Esophagus (tissue), 2 donors: ENCODE measurements at regions not wholly inside any gene's neighbourhood (a gene's known extent, or its start where the extent isn't known, plus 50 kb on each side); places are given as distances from the start of the nearest gene placed in this dataset.
"Not testable (repeated sequence)": the region's sequence is repeated elsewhere in the genome, so short reads cannot be mapped to it uniquely, and the experiment has no call there.

Experiments
- H3K27ac ChIP-seq, 2 donors: one replicate each; pipeline ENCODE4 v1.5.1; 2013; ENCODE audit warnings: low read depth in 2 of 2, mild to moderate bottlenecking in 2 of 2, inconsistent platforms in 1 of 2, low read length in 1 of 2, moderate library complexity in 1 of 2
- H3K27me3 ChIP-seq, 2 donors: one replicate each; pipeline ENCODE4 v1.6.1; 2013; ENCODE audit warnings: low read length in 2 of 2, control low read depth in 1 of 2, mild to moderate bottlenecking in 1 of 2; ENCODE audit not compliant: insufficient read depth in 2 of 2, control insufficient read depth in 1 of 2
- H3K36me3 ChIP-seq, 2 donors: one replicate each; pipeline ENCODE4 v1.6.1; 2013; ENCODE audit warnings: low read length in 1 of 2; ENCODE audit not compliant: control insufficient read depth in 2 of 2, insufficient read depth in 2 of 2
- H3K4me1 ChIP-seq, 2 donors: one replicate each; pipeline ENCODE4 v1.6.1; 2013; ENCODE audit warnings: low read length in 1 of 2; ENCODE audit not compliant: control insufficient read depth in 2 of 2, insufficient read depth in 2 of 2
- H3K4me3 ChIP-seq, 2 donors: one replicate each; pipeline ENCODE4 v1.5.1; 2013; ENCODE audit warnings: low read length in 2 of 2, mild to moderate bottlenecking in 2 of 2, low read depth in 1 of 2, moderate library complexity in 1 of 2
- H3K9me3 ChIP-seq, 2 donors: one replicate each; pipeline ENCODE4 v1.6.1; 2013; ENCODE audit warnings: mild to moderate bottlenecking in 2 of 2, low read depth in 1 of 2, low read length in 1 of 2, moderate library complexity in 1 of 2; ENCODE audit not compliant: control insufficient read depth in 2 of 2, insufficient read depth in 1 of 2
- WGBS, 2 donors: extraction: QIAGEN DNeasy Blood & Tissue Kit; methylation state at CpG; one replicate each; pipeline ENCODE4 v1.1.7; 2013; 5-methylcytosine and 5-hydroxymethylcytosine counted together
- donor health status: healthy with polysubstance abuse.
- donor health status: Bipolar disorder and iron deficiency.

DNA sequence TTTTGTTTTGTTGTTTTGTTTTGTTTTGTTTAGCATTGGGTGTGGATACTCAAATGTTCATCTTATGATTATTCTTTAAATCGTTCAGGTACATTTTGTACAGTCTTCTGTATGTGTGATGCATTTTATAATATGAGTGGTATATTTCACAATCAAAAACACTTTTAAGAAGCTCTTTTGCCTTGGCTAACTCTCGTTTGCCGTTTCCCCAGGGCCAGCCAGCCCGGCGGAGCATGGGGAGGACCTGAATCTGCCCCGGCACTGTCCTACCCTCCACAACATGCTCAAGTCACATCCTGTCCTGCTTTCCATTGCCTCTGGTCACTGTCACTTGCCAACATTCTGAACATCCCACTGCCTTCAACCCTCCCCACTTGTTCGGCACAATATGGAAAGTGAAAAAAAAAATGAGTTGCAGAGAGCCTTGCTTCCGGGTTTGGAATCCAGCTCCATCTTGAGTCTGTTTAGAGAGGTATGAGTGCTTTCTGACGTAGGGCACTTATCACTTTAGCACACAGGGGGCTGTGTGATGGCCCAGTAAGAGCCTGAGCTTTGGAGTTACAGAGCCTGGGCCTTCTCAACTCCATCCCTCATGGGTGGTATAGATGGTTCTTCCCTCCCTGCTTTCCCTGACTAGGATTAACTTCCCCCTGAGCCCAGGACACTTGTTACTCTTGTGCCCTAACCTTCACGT is 109.6 kb upstream of the PLGLB2 start:
- not testable (repeated sequence) for H3K27me3 ChIP-seq, H3K27ac ChIP-seq, H3K36me3 ChIP-seq, H3K4me3 ChIP-seq, H3K9me3 ChIP-seq, H3K4me1 ChIP-seq
- 75 to 80% methylated on average over 9 to 10 of the region's 10 CpGs for WGBS, 2 donors

GRCh38 chr2:87638872-87639271 is 109.0 kb upstream of the PLGLB2 start:
- not testable (repeated sequence) for H3K36me3 ChIP-seq, H3K4me1 ChIP-seq, H3K27me3 ChIP-seq, H3K4me3 ChIP-seq, H3K9me3 ChIP-seq, H3K27ac ChIP-seq
- WGBS, 2 donors = 95 to 100% methylated on average over 2 to 3 of the region's 7 CpGs

GRCh38 chr2:87639801-87640440 is 108.0 kb upstream of the PLGLB2 start:
- WGBS, 2 donors = 62 to 64% methylated on average over 10 to 12 of the region's 15 CpGs
- not testable (repeated sequence) for H3K36me3 ChIP-seq

GRCh38 chr2:87640961-87641563 is 106.8 kb upstream of the PLGLB2 start:
- H3K9me3 ChIP-seq, H3K27ac ChIP-seq, H3K36me3 ChIP-seq, H3K4me1 ChIP-seq, H3K4me3 ChIP-seq, H3K27me3 ChIP-seq: not testable (repeated sequence)
- 87 to 93% methylated on average over 3 of the region's 4 CpGs for WGBS, 2 donors

More at GRCh38 chr2:87639801-87640440, 108.0 kb upstream of the PLGLB2 start:
- H3K4me1 ChIP-seq, H3K9me3 ChIP-seq, H3K27me3 ChIP-seq, H3K4me3 ChIP-seq, H3K27ac ChIP-seq: not testable (repeated sequence)

DNA sequence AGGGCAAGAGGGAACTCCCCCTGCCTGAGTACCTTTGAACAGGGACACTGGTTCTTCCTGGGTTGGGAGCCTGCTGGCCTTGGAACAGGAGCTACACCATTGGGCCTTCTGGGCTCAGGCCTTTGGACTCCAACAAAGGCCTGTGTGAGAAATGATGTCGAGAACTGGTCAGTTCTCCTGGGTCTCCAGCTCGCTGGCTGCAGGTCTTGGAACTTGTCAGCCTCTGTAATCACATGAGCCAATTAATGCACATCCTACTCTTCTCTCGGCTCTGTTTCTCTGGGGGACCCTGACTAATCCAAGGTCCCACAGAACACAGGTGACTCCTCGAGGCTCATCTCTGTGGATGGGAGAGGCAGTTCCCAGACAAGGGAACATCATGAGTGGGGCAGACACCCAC is 104.7 kb upstream of the PLGLB2 start:
- 99 to 100% methylated on average over 2 to 4 of the region's 4 CpGs for WGBS, 2 donors
- not testable (repeated sequence) for H3K9me3 ChIP-seq, H3K4me3 ChIP-seq, H3K27ac ChIP-seq, H3K27me3 ChIP-seq, H3K4me1 ChIP-seq, H3K36me3 ChIP-seq

- H3K36me3 ChIP-seq, H3K27me3 ChIP-seq, H3K9me3 ChIP-seq, H3K4me1 ChIP-seq, H3K27ac ChIP-seq, H3K4me3 ChIP-seq: not testable (repeated sequence)
- WGBS, 2 donors = 57 to 62% methylated on average over 3 of the region's 5 CpGs
Observed at GRCh38 chr2:87647737-87648498, 100.0 kb upstream of the PLGLB2 start.

DNA sequence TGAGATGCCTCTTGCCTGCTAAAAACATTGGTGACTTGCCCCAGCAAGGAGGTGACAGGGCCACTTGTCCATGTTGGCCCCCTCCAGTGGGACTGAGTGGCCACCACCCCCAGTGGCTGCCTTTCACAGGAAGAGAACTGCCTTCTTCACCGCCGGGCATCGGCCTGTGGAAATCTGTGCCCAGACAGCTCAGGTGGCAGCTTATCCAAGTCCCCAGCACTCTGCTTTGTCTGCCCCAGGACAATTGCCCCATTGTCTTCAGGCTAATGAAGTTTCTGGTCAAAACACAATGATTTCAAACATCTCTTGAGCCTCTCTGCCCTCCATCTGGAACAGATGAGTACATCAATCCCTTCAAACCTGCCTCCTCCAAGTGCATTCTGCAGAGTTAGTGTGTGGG is 99.1 kb upstream of the PLGLB2 start:
- H3K27ac ChIP-seq, H3K36me3 ChIP-seq, H3K9me3 ChIP-seq, H3K4me3 ChIP-seq, H3K4me1 ChIP-seq, H3K27me3 ChIP-seq: not testable (repeated sequence)
- WGBS, 2 donors = no CpG with 5 or more reads among the region's 3 CpGs

GRCh38 chr2:87649871-87650270 is 98.0 kb upstream of the PLGLB2 start:
- not testable (repeated sequence) for H3K4me3 ChIP-seq, H3K27me3 ChIP-seq, H3K9me3 ChIP-seq, H3K27ac ChIP-seq, H3K36me3 ChIP-seq, H3K4me1 ChIP-seq
- 75 to 83% methylated on average over 3 of the region's 3 CpGs for WGBS, 2 donors

DNA sequence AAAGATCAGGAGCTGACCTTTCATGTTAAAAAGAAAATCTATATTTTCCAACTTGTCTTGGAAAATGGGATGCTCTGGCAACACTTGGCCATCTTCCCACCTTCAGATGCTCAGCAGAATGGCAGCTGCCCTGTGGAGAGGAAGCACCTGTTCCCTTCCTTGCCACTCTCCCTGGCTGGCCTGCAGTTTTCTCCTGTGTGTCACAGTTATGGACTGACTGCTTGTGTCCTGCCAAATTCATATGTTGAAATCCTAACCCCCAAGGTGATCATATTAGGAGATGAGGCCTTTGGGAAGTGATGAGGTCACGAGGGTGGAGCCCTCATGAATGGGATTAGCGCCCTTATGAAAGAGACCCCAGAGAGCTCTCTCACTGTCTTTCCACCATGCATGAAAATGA is 97.0 kb upstream of the PLGLB2 start:
- 100% methylated on average over 2 of the region's 2 CpGs; no CpG with 5 or more reads in 1 of the 2 donors for WGBS, 2 donors
- not testable (repeated sequence) for H3K36me3 ChIP-seq, H3K4me1 ChIP-seq, H3K9me3 ChIP-seq, H3K27ac ChIP-seq, H3K27me3 ChIP-seq, H3K4me3 ChIP-seq
